ENCODE measurements at regions not wholly inside any gene's neighbourhood (a gene's known extent, or its start where the extent isn't known, plus 50 kb on each side); places are given as distances from the start of the nearest gene placed in this dataset.

- no peaks in the 10 kb centered on the region for H3K27me3 ChIP-seq (ENCODE audit: control insufficient read depth, insufficient read depth, low read length)
- H3K36me3 ChIP-seq (ENCODE audit: control insufficient read depth, insufficient read depth, low read length): no peaks in the 10 kb centered on the region
- H3K4me3 ChIP-seq (ENCODE audit: low read depth, low read length): no peak overlapping the region
- TF ChIP-seq CTCF (IDR thresholded peaks at IDR 0.05; ENCODE audit: insufficient read depth, low read length, severe bottlenecking): no peak
- FAIRE-seq (no peak), DNase-seq (ENCODE audit: low read depth) (no peak)
Observed at GRCh38 chr2:57855212-57855611, 191.4 kb upstream of the VRK2 start.

GRCh38 chr2:57859755-57860154, 186.9 kb upstream of the VRK2 start:
- FAIRE-seq: no peak
- no peak for DNase-seq (ENCODE audit: low read depth)
- TF ChIP-seq CTCF (IDR thresholded peaks at IDR 0.05; ENCODE audit: insufficient read depth, low read length, severe bottlenecking): no peak
- no peak overlapping the region for H3K4me3 ChIP-seq (ENCODE audit: low read depth, low read length)
- H3K36me3 ChIP-seq (ENCODE audit: control insufficient read depth, insufficient read depth, low read length): no peaks in the 10 kb centered on the region
- no peaks in the 10 kb centered on the region for H3K27me3 ChIP-seq (ENCODE audit: control insufficient read depth, insufficient read depth, low read length)

GRCh38 chr2:57862153-57862552, 184.5 kb upstream of the VRK2 start:
- H3K4me3 ChIP-seq (ENCODE audit: low read depth, low read length): no peak overlapping the region
- FAIRE-seq: no peak
- peak; percentile 90 for DNase-seq (ENCODE audit: low read depth)
- TF ChIP-seq CTCF (IDR thresholded peaks at IDR 0.05; ENCODE audit: insufficient read depth, low read length, severe bottlenecking): no peak
- no peaks in the 10 kb centered on the region for H3K27me3 ChIP-seq (ENCODE audit: control insufficient read depth, insufficient read depth, low read length)
- H3K36me3 ChIP-seq (ENCODE audit: control insufficient read depth, insufficient read depth, low read length): no peaks in the 10 kb centered on the region

- H3K27me3 ChIP-seq (ENCODE audit: control insufficient read depth, insufficient read depth, low read length): no peaks in the 10 kb centered on the region
- H3K4me3 ChIP-seq (ENCODE audit: low read depth, low read length): no peak overlapping the region
- no peak for TF ChIP-seq CTCF (IDR thresholded peaks at IDR 0.05; ENCODE audit: insufficient read depth, low read length, severe bottlenecking)
- no peak for DNase-seq (ENCODE audit: low read depth)
- no peaks in the 10 kb centered on the region for H3K36me3 ChIP-seq (ENCODE audit: control insufficient read depth, insufficient read depth, low read length)
- no peak for FAIRE-seq
Observed at GRCh38 chr2:57862727-57863126, 183.9 kb upstream of the VRK2 start.

- Histone ChIP-seq H3K27me3 (ENCODE audit: control insufficient read depth, insufficient read depth, low read length) (no peaks in the 10 kb centered on the region), H3K4me3 (ENCODE audit: low read depth, low read length) (no peak overlapping the region), H3K36me3 (ENCODE audit: control insufficient read depth, insufficient read depth, low read length) (no peaks in the 10 kb centered on the region)
- TF ChIP-seq CTCF (IDR thresholded peaks at IDR 0.05; ENCODE audit: insufficient read depth, low read length, severe bottlenecking): no peak
- DNase-seq (ENCODE audit: low read depth): no peak
- FAIRE-seq: no peak
Observed at GRCh38 chr2:57864926-57865325, 181.7 kb upstream of the VRK2 start.

GRCh38 chr2:57867730-57868129, 178.9 kb upstream of the VRK2 start:
- DNase-seq (ENCODE audit: low read depth): no peak
- no peak for TF ChIP-seq CTCF (IDR thresholded peaks at IDR 0.05; ENCODE audit: insufficient read depth, low read length, severe bottlenecking)
- no peaks in the 10 kb centered on the region for H3K36me3 ChIP-seq (ENCODE audit: control insufficient read depth, insufficient read depth, low read length)
- H3K27me3 ChIP-seq (ENCODE audit: control insufficient read depth, insufficient read depth, low read length): no peaks in the 10 kb centered on the region
- no peak for FAIRE-seq
- H3K4me3 ChIP-seq (ENCODE audit: low read depth, low read length): no peak overlapping the region
